ENCODE measurements at regions not wholly inside any gene's neighbourhood (a gene's known extent, or its start where the extent isn't known, plus 50 kb on each side); places are given as distances from the start of the nearest gene placed in this dataset.
"Not testable (repeated sequence)": the region's sequence is repeated elsewhere in the genome, so short reads cannot be mapped to it uniquely, and the experiment has no call there.

GRCh38 chr10:27315082-27315481, 74.5 kb upstream of the ACBD5 start:
- TF ChIP-seq, protein P1, sequence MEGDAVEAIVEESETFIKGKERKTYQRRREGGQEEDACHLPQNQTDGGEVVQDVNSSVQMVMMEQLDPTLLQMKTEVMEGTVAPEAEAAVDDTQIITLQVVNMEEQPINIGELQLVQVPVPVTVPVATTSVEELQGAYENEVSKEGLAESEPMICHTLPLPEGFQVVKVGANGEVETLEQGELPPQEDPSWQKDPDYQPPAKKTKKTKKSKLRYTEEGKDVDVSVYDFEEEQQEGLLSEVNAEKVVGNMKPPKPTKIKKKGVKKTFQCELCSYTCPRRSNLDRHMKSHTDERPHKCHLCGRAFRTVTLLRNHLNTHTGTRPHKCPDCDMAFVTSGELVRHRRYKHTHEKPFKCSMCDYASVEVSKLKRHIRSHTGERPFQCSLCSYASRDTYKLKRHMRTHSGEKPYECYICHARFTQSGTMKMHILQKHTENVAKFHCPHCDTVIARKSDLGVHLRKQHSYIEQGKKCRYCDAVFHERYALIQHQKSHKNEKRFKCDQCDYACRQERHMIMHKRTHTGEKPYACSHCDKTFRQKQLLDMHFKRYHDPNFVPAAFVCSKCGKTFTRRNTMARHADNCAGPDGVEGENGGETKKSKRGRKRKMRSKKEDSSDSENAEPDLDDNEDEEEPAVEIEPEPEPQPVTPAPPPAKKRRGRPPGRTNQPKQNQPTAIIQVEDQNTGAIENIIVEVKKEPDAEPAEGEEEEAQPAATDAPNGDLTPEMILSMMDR (IDR thresholded peaks at IDR 0.05), result not testable (repeated sequence)
- not testable (repeated sequence) for TF ChIP-seq SIN3A (IDR thresholded peaks at IDR 0.05; ENCODE audit: borderline replicate concordance, insufficient read depth, low read depth, low read length); POLR2AphosphoS5 (IDR thresholded peaks at IDR 0.05; ENCODE audit: low read depth, low read length); TCF7L2 (IDR thresholded peaks at IDR 0.05; ENCODE audit: low read depth, low read length)
